ENCODE measurements at regions not wholly inside any gene's neighbourhood (a gene's known extent, or its start where the extent isn't known, plus 50 kb on each side); places are given as distances from the start of the nearest gene placed in this dataset.

- TF ChIP-seq ZNF780A (CRISPR knock-in tag; IDR thresholded peaks at IDR 0.05) (no peak), RFX5 (IDR thresholded peaks at IDR 0.05; ENCODE audit: low read depth, low read length) (no peak), CTCF (CRISPR knock-in tag; IDR thresholded peaks at IDR 0.05) (no peak), POLR2AphosphoS5 (IDR thresholded peaks at IDR 0.05; ENCODE audit: low read depth, low read length) (no peak), ZFP36 (IDR thresholded peaks at IDR 0.05; ENCODE audit: borderline replicate concordance, low read depth, low read length, partially characterized antibody) (no peak), THRA (CRISPR knock-in tag; IDR thresholded peaks at IDR 0.05; ENCODE audit: borderline replicate concordance) (no peak), SAFB2 (CRISPR knock-in tag; IDR thresholded peaks at IDR 0.05; ENCODE audit: borderline replicate concordance, low read depth) (no peak), ZKSCAN1 (IDR thresholded peaks at IDR 0.05; ENCODE audit: low read length) (no peak), ZNF337 (CRISPR knock-in tag; IDR thresholded peaks at IDR 0.05; ENCODE audit: borderline replicate concordance, low read depth) (no peak), ZNF124 (CRISPR knock-in tag; IDR thresholded peaks at IDR 0.05) (no peak), KAT2B (IDR thresholded peaks at IDR 0.05; ENCODE audit: borderline replicate concordance, low read depth, low read length) (no peak)
- TF ChIP-seq, protein P1, sequence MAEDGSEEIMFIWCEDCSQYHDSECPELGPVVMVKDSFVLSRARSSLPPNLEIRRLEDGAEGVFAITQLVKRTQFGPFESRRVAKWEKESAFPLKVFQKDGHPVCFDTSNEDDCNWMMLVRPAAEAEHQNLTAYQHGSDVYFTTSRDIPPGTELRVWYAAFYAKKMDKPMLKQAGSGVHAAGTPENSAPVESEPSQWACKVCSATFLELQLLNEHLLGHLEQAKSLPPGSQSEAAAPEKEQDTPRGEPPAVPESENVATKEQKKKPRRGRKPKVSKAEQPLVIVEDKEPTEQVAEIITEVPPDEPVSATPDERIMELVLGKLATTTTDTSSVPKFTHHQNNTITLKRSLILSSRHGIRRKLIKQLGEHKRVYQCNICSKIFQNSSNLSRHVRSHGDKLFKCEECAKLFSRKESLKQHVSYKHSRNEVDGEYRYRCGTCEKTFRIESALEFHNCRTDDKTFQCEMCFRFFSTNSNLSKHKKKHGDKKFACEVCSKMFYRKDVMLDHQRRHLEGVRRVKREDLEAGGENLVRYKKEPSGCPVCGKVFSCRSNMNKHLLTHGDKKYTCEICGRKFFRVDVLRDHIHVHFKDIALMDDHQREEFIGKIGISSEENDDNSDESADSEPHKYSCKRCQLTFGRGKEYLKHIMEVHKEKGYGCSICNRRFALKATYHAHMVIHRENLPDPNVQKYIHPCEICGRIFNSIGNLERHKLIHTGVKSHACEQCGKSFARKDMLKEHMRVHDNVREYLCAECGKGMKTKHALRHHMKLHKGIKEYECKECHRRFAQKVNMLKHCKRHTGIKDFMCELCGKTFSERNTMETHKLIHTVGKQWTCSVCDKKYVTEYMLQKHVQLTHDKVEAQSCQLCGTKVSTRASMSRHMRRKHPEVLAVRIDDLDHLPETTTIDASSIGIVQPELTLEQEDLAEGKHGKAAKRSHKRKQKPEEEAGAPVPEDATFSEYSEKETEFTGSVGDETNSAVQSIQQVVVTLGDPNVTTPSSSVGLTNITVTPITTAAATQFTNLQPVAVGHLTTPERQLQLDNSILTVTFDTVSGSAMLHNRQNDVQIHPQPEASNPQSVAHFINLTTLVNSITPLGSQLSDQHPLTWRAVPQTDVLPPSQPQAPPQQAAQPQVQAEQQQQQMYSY (CRISPR knock-in tag; IDR thresholded peaks at IDR 0.05) = no peak
Observed at GRCh38 chr2:125398738-125399524, 1257.0 kb upstream of the GYPC start.

Data from HepG2 (cell line).